Activated naive CD4-positive, alpha-beta T cell treated with anti-CD3 and anti-CD28 coated beads, Interleukin-2, amount 50 U/mL, for 24 hours (primary cell): ENCODE measurements at regions not wholly inside any gene's neighbourhood (a gene's known extent, or its start where the extent isn't known, plus 50 kb on each side); places are given as distances from the start of the nearest gene placed in this dataset.

Experiments
- H3K27ac Mint-ChIP-seq: one replicate; pipeline ENCODE4 v1.8.0; 2021; ENCODE audit warnings: mild to moderate bottlenecking, mixed read lengths
- H3K27me3 Mint-ChIP-seq: one replicate; pipeline ENCODE4 v1.8.0; 2021; ENCODE audit warnings: mixed read lengths
- H3K36me3 Mint-ChIP-seq: one replicate; pipeline ENCODE4 v1.8.0; 2021; ENCODE audit warnings: mixed read lengths
- H3K4me1 Mint-ChIP-seq: one replicate; pipeline ENCODE4 v1.8.0; 2021; ENCODE audit warnings: mixed read lengths
- H3K4me3 Mint-ChIP-seq: one replicate; pipeline ENCODE4 v1.8.0; 2021; ENCODE audit warnings: mild to moderate bottlenecking, mixed read lengths
- H3K9me3 Mint-ChIP-seq: one replicate; pipeline ENCODE4 v1.8.0; 2021; ENCODE audit warnings: mixed read lengths

DNA sequence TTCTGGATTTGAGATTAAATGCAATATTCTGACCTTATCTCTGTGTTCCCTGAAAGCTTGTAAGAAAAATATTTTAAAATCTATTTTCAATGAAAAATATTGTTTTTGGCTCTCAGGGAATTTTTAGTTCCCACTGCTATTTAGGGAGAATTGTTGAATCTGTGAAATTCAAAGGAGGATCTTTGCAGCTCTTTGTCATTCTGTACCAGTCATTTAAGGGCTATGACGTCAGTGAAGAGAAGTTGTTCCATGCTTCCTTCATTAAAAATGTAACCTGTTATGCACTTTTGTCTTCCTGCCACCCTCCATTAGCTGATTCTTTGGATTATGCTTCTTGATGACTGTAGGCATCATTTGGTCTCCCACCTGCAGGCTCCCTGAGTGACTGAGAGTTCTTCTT, 427.8 kb upstream of the C2CD4B start:
- H3K27ac Mint-ChIP-seq = no peak overlapping the region
- H3K27me3 Mint-ChIP-seq = peaks cover 12% of the 10 kb centered on the region
- no peak overlapping the region for H3K4me3 Mint-ChIP-seq
- H3K9me3 Mint-ChIP-seq = no peaks in the 10 kb centered on the region
- H3K4me1 Mint-ChIP-seq = no peaks in the 10 kb centered on the region
- no peaks in the 10 kb centered on the region for H3K36me3 Mint-ChIP-seq

DNA sequence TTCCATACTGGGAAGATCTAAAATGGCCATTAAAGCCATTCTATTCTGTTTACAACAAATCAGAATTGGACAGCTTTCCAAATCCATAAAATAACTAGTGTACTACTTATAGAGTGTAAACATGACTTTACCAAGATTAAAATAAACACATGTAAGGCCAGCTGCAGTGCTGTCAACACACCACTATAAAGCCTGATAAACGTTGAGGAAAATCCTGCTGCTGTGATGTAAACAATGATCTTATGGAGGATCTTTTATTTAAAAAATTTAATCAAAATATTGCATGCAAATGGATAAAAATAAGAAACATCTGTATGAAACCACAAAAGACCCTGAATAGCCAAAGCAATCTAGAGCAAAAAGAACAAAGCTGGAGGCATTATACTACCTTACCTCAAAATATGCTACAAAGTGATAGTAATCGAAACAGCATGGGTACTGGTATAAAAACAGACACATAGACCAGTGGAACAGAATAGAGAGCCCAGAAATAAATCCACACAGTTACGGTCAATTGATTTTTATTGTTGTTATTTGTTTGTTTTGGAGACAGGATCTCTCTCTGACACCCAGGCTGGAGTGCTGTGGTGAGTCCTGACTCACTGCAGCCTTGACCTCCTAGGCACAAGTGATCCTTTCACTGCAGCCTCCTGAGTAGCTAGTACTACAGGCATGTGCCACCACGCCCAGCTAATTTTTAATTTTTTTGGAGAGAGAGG, 428.8 kb upstream of the C2CD4B start:
- Mint-ChIP-seq H3K27ac (no peak overlapping the region), H3K27me3 (peaks cover 15% of the 10 kb centered on the region), H3K4me3 (no peak overlapping the region), H3K36me3 (no peaks in the 10 kb centered on the region), H3K4me1 (no peaks in the 10 kb centered on the region), H3K9me3 (no peaks in the 10 kb centered on the region)

GRCh38 chr15:62598217-62598616, 433.1 kb upstream of the C2CD4B start:
- Mint-ChIP-seq H3K36me3 (no peaks in the 10 kb centered on the region), H3K4me3 (no peak overlapping the region), H3K27me3 (peaks cover 15% of the 10 kb centered on the region), H3K9me3 (no peaks in the 10 kb centered on the region), H3K27ac (no peak overlapping the region), H3K4me1 (no peaks in the 10 kb centered on the region)

DNA sequence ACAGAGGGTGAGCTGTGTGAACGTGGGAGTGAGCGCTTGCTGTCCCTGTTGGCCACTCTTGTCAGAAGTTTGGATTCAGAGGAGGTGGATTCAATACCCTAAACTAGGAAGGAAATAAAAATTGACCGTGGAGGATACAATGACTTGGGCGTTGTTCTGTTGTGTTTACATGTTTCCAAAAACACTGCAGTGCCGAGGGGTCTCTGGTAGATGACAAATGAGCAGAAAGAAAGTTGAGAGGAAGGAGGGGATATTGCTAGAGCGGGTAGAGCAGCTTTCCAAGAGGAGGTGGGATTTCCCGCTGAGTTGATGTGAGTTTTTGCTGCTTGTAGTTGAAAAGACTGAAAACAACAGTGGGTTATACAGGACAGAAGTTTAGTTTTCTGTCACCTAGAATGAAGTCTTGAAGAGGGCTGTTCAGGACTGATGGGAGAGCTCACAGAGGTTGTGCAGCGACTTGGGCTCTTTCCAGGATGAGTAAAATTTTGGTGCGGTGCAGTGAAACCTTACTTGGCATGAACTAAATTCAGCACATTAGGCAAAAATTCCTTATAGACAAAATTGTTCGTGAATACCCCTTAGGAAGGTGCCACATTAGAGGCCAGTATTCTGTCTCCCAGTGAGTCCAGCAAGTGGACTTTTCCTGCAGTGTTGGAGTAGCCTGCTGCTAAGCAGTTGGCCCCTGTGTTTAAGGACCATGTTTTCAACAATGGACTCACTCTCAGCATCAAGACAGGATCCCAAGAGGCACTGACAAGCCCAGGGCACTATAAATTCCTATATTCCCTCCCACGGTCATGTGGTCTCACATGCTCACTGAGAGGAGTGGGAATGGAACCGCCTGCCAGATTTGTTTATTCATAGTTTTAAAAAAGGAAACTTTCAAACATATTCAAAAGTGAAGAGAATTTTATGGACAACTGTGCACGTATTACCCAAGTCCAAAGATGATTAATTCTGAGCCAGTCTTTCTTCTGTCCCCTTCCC, 435.0 kb upstream of the C2CD4B start:
- peaks cover 14% of the 10 kb centered on the region for H3K27me3 Mint-ChIP-seq
- no peaks in the 10 kb centered on the region for H3K36me3 Mint-ChIP-seq
- H3K4me1 Mint-ChIP-seq = no peaks in the 10 kb centered on the region
- no peak overlapping the region for H3K27ac Mint-ChIP-seq
- H3K4me3 Mint-ChIP-seq = no peak overlapping the region
- no peaks in the 10 kb centered on the region for H3K9me3 Mint-ChIP-seq

DNA sequence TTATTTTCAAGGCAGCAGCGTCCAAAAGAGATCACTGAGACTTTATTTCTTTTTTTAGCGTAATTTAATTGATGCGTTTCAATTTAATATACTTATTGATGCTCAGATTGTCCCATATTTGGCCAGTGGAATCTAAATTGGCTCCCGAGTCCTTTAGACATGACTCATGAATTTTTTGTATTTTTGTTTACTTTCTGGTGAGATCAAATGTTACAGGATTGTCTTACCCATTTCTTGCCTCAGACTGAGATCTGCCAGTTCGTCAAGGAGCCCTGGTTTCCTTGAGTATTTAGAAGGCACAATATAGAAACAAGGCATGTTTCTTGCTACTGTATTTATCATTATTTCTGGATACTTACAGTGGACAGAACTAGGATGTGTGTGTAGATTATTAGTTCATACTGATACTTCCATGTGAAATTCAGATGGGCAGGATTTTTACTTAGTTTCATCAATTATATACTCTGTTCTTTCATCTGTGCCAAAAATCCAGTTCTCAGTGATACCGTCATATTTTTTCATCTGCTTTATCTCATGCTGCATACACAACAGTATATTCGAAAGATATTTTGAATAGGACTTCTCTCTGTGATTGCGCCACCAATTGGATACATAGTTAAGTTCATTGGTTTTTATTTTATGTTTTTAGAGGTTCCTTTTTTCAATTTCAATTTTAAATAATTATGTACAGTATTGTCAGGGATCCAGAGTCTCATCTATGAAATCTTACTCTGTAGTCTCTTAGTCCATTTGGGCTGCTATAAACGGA, 436.9 kb upstream of the C2CD4B start:
- no peaks in the 10 kb centered on the region for H3K9me3 Mint-ChIP-seq
- peaks cover 10% of the 10 kb centered on the region for H3K27me3 Mint-ChIP-seq
- H3K4me3 Mint-ChIP-seq = no peak overlapping the region
- H3K4me1 Mint-ChIP-seq = no peaks in the 10 kb centered on the region
- no peak overlapping the region for H3K27ac Mint-ChIP-seq
- no peaks in the 10 kb centered on the region for H3K36me3 Mint-ChIP-seq

GRCh38 chr15:62603742-62604141, 438.7 kb upstream of the C2CD4B start:
- peaks cover 9% of the 10 kb centered on the region for H3K27me3 Mint-ChIP-seq
- H3K9me3 Mint-ChIP-seq = no peaks in the 10 kb centered on the region
- H3K27ac Mint-ChIP-seq = no peak overlapping the region
- H3K4me3 Mint-ChIP-seq = no peak overlapping the region
- no peaks in the 10 kb centered on the region for H3K36me3 Mint-ChIP-seq
- no peaks in the 10 kb centered on the region for H3K4me1 Mint-ChIP-seq

DNA sequence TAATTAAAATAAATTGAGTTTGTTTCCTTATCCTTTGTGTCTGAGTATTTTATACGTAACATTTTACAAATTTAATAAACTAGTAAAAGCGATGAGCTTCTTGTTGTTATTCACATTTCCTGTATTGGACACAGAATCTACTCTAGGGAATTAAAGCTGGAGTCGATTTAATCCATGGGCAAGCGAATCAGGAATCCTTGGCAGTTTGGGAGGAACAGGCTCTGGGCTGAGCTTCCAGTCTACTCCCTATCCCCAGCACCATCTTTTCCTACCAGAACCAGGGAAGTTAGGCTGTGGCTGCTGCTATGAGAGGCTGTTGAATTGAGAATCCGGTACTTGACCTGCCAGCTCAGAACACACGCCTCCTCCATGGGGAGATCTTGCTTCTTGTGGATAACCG, 437.3 kb upstream of the TPM1 start:
- Mint-ChIP-seq H3K36me3 (no peaks in the 10 kb centered on the region), H3K4me1 (no peaks in the 10 kb centered on the region), H3K27ac (no peak overlapping the region), H3K9me3 (no peaks in the 10 kb centered on the region), H3K27me3 (peaks cover 10% of the 10 kb centered on the region), H3K4me3 (no peak overlapping the region)

DNA sequence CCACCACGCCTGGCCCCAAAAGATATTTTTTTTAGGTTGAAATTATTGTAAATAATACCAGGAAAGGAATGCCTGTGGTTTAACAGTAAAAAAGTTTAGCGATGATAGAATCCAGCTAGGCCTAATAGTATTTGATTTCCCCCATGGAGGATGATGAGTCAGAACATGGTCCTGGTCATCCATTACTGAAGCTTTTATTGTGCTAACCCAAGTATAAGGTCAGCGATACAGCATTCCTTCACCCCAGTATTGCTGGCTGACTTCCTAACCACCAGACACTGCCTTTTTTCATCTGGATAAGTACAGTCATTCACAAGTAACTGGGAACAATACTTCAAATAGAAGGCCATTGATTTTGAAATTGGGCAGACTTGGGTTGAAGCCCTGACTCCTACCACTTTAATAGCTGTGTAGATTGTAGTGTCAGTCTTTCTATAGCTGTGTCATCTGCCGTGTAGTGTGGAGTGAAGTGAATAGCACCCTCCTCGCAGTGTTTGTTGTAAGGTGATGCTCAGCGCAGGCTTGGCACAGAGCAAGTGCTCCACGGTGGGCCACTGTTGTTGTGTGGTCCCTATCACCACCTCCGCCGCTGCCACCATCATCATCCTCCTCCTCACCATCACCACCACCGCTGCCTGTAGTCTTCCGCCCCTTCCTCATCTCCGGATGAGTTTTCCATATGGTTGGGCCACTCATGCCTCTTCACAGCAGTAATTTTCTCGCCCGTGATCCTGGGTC, 436.0 kb upstream of the TPM1 start:
- H3K36me3 Mint-ChIP-seq = no peaks in the 10 kb centered on the region
- H3K4me1 Mint-ChIP-seq = no peaks in the 10 kb centered on the region
- H3K4me3 Mint-ChIP-seq = no peak overlapping the region
- H3K27me3 Mint-ChIP-seq = peaks cover 11% of the 10 kb centered on the region
- no peak overlapping the region for H3K27ac Mint-ChIP-seq
- no peaks in the 10 kb centered on the region for H3K9me3 Mint-ChIP-seq

DNA sequence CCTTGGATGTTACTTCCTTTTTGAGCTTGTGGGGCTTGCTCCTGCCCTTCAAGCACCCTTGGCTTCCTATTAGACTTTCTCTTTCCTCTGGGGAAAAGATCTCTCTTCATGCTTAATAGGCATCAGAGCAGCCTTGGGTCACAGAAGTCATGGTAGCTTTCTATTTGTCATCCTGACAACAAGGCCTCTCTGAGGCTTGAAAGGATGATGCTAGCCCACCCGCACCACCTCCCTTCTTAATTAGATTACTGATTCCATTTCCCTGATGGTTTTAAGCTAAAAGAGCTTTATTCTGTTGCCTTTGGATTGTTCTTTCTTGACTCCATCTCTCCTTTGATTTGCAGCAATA, 435.5 kb upstream of the TPM1 start:
- Mint-ChIP-seq H3K4me3 (no peak overlapping the region), H3K36me3 (no peaks in the 10 kb centered on the region), H3K27ac (no peak overlapping the region), H3K9me3 (no peaks in the 10 kb centered on the region), H3K27me3 (peaks cover 8% of the 10 kb centered on the region), H3K4me1 (no peaks in the 10 kb centered on the region)

GRCh38 chr15:62607643-62608042, 434.9 kb upstream of the TPM1 start:
- Mint-ChIP-seq H3K9me3 (no peaks in the 10 kb centered on the region), H3K36me3 (no peaks in the 10 kb centered on the region), H3K4me3 (no peak overlapping the region), H3K4me1 (no peaks in the 10 kb centered on the region), H3K27ac (no peak overlapping the region), H3K27me3 (peaks cover 10% of the 10 kb centered on the region)

DNA sequence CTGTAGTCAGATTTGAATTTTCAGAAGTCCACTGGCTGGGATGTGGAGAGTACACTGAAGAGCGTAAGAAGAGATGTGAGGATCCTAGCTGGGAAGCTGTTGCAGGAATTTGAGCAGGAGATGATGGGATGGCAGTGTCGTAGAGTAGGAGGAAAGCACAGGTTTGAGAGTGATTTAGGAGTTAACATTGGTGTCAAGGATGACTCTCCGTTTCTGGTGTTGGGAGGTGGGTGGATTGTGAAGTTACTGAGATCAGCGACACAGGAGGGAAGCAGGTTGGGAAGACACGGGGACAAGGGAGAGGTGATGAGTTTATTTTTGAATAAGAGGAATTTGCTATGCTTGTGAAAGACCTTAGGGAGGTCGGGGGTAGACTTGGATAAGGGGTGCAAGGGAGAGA, 434.2 kb upstream of the TPM1 start:
- Mint-ChIP-seq H3K4me1 (no peaks in the 10 kb centered on the region), H3K27me3 (peaks cover 9% of the 10 kb centered on the region), H3K36me3 (no peaks in the 10 kb centered on the region), H3K9me3 (no peaks in the 10 kb centered on the region), H3K27ac (no peak overlapping the region), H3K4me3 (no peak overlapping the region)

- Mint-ChIP-seq H3K27me3 (peaks cover 8% of the 10 kb centered on the region), H3K4me1 (no peaks in the 10 kb centered on the region), H3K4me3 (no peak overlapping the region), H3K9me3 (no peaks in the 10 kb centered on the region), H3K36me3 (no peaks in the 10 kb centered on the region), H3K27ac (no peak overlapping the region)
These were observed 432.2 kb upstream of the TPM1 start for GRCh38 chr15:62610265-62610869.

DNA sequence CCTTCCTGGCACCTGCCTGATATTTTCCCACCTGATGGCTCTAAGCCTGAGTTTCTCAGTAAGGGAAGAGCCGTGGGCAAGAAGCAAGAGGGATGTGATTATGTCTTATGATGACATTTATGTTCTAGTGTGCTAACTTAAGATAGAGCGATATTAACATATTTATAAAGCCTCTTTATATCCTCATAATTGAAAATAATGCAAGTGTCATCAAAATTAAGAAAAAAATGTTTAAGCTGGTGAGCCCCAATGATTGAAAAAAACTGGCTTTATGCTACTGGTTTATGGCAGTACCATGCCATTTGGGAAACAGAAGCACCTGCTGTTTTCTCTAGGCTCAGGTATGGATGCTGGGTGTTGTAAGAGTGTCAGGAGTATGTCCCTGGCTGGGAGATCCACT, 431.5 kb upstream of the TPM1 start:
- Mint-ChIP-seq H3K4me3 (no peak overlapping the region), H3K4me1 (no peaks in the 10 kb centered on the region), H3K27ac (no peak overlapping the region), H3K36me3 (no peaks in the 10 kb centered on the region), H3K27me3 (peaks cover 8% of the 10 kb centered on the region), H3K9me3 (no peaks in the 10 kb centered on the region)

DNA sequence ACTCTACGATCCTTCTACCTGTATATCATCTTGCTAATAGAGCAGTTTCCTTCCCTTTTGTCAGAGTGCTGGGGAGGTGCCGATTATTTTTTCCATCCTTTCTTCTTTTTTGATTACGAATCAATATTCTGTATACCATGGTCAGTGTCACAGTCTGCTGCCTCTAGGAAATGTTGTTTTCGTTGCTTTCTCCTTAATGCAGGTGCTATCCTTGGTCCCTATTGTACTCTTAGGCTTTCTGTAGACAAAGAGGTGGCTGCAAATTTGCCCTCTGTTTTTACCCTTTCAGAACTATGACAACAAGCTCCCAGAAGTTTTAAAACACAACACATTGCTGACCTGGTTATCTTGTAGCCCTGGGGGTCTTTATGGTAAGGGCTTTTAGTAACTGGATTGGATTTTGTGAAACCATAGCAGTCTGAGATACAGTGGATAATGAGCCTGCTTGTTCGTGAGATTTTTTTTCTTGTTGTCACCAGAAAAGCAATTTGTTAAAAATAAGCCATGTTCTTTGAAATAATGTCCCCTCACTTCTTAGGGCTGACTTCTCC, 430.3 kb upstream of the TPM1 start:
- no peaks in the 10 kb centered on the region for H3K36me3 Mint-ChIP-seq
- H3K27ac Mint-ChIP-seq = no peak overlapping the region
- H3K27me3 Mint-ChIP-seq = peaks cover 8% of the 10 kb centered on the region
- H3K9me3 Mint-ChIP-seq = no peaks in the 10 kb centered on the region
- H3K4me3 Mint-ChIP-seq = no peak overlapping the region
- H3K4me1 Mint-ChIP-seq = no peaks in the 10 kb centered on the region

DNA sequence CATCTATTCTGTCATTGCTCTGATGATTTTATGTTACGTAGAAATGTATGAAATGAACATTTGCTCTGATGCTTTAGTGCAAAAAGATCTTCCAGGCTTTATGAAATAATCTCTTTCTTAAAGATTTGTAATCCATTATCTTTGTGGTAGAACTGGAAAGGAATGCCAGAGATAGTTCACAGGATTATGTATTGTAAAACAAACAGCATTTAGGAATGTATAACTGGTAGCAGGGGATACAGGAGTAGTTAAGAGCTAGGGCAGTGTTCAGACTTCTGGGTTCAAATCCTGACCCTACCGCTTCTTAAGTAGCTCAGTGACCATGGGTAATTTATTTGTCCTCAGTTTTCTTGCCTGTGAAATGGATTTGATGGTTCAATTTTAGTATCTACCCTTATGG, 429.8 kb upstream of the TPM1 start:
- peaks cover 7% of the 10 kb centered on the region for H3K27me3 Mint-ChIP-seq
- no peaks in the 10 kb centered on the region for H3K36me3 Mint-ChIP-seq
- H3K4me3 Mint-ChIP-seq = no peak overlapping the region
- H3K27ac Mint-ChIP-seq = no peak overlapping the region
- no peaks in the 10 kb centered on the region for H3K9me3 Mint-ChIP-seq
- no peaks in the 10 kb centered on the region for H3K4me1 Mint-ChIP-seq
